HG02678 (cell line): ENCODE measurements at regions not wholly inside any gene's neighbourhood (a gene's known extent, or its start where the extent isn't known, plus 50 kb on each side); places are given as distances from the start of the nearest gene placed in this dataset.

ENCODE experiments used
- ATAC-seq: cut with Tn5 transposase; IDR thresholded peaks from one replicate; pipeline ENCODE4 v1.9.1; 2021; ENCODE audit warnings: mild to moderate bottlenecking, moderate library complexity; ENCODE audit not compliant: unreplicated experiment

DNA sequence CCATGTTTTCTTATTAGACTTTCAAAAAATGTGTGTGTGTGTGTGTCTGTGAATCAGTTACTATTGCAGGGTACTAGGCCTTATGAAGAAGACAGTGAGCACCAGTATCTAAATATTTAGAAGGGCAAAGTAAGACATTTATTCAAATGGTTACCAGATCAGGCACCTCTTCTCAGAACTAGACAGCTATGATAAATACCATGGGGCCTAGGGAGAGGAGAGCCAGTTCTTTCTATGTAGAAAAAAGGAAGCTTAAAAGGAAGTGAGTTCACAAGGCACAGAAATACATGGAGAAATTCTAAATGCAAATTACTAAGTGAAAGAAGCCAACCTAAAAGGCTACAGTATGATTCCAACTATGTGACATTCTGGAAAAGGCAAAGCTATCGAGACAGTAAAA lies 261.3 kb downstream of the SOX11 start:
- no peak for ATAC-seq

DNA sequence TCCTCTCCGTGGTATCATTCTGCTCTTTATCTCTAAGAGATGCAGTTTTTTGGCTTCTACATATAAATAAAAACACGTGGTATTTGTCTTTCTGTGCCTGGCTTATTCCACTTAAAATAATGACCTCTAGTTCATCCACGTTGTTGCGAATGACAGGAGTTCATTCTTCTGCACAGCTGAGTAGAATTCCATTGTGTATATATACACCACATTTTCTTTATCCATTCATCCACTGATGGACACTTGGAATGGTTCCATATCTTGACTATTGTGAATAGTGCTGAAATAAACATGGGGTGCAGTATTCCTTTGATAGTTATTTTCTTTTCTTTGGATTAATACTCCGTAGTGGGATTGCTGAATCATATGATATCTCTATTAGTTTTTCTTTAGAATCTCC lies 262.3 kb downstream of the SOX11 start:
- ATAC-seq, result no peak

DNA sequence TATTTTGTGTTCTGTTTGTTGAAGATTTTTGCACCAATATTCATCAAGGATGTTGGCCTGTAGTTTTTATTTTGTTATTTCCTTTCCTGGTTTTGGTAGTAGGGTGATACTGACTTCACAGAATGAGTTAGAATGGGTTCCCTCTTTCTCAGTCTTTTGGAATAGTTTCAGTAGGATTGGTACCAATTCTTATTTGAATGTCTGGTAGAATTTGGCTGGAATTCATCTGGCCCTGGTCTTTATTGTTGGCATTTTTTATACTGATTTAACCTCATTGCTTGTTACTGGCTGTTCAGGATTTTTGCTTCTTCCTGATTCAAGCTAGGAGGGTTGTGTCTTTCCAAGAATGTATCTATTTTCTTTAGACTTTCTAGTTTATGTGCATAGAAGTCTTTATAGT lies 263.7 kb downstream of the SOX11 start:
- ATAC-seq, result no peak

DNA sequence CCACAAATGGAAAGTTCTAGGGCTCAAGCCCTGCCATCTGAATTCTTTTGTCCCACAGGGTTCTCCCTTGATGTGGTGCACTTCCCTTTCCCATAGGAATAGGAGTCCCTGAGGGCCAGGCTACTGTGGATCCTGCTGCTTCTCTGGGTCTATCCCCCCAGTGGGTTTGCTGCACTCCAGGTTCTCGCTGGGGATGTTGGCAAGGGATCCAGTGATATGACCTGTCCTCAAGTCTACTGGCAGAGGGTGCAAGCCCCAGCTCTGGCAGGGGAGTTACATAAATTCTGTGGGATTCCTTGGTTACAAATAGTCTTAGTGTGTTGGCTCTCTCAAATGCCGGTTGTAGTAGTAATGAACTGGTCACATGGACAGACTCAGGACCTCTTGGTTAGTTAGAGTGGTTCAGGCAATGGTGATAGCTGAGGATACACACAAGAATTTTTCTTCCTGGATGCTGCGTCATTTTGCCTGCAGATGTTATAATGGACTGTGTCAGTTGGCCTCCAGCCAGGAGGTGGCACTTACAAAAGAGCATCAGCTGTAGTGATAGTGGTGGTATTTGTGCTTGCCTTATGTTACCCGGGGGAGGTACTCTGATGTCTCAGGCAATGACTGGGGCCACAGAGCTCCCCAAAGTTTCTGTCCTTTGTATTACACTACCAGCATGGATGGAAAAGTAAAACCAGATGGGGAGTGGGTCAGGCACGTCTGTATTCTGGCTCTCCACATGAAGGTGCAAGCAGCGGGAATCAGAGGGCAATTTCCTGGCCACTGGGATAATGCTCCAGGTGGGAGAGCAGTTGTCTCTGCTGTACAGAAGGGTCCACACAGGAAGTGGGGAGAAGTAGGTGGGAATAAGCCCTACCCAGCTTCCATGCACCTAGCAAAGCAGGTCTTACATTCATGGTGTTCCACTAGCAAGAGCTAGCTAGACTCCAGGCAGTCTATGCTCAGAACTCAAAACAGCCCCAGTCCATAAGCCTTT lies 267.9 kb downstream of the SOX11 start:
- no peak for ATAC-seq

DNA sequence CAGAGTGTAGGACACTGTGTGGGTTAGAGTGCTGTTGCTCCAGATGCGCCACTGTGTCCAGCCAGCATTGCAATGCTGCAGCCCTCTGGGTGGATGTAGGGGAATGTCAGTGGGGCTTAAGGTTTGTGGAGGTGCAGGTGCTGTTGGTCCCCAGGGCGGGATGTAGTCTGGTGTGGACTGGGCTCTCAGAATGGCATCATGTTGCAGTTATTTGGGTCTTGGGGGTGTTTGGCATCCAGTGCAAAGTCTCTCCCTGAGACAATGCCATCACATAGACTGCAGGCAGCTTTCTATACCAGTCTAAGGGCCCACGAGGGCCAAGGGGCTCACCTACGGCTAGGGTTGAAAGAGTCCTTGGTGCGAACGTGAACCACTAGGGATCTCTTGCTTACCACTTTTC lies 275.3 kb downstream of the SOX11 start:
- no peak for ATAC-seq

DNA sequence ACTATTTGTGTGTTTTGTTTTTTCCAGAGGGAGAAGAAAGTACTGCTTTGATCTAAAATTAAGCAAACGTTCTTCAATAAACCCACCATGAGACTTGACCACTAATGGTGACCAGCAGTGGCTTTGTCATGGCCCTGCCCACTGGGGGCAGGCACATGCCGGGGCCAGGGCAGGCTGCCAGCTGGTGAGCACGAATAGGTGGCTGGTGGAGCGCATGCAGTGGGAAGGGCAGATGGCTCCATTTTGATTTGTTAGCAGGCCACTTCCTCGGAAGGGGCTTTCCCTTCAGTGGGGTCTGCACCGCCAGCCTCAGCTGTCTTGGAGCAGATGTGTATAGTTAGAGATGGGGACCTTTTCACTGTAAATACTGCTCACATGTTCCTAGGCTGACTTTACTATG lies 277.1 kb downstream of the SOX11 start:
- ATAC-seq, result no peak

DNA sequence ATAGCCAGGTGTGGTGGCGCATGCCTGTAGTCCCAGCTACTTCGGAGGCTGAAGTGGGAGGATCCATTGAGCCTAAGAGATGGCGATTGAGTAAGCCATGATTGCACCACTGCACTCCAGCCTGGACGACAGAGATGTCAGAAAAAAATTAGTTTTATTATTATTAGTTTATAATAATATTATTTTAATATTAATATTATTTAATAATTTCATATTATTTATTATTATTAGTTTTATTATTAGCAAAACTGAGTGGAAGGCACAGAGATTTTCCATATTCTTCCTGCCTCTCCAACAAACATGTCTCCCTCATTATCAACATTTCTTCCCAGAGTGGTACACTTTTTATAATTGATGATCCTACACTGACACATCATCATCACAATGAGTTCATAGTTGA lies 278.2 kb downstream of the SOX11 start:
- ATAC-seq, result no peak

DNA sequence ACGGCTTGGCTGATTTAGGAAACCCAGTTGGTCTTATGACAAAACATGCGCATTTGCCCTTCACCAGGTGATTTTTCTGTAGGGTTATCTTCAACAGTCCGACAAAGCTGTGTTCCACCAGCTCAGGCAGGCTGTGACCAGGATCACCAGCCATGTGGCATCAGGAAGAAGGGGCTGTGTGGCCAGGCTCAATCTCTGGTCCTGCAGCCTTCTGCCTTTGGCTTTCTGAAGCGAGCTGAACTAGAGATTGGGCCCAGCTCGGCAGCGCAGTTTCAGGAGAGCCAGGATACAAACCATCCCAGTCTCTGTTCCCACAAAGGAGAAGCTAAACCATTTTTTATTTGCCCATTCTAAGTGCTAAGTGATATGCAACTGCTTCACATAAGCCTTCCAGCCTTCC lies 282.3 kb downstream of the SOX11 start:
- ATAC-seq, result no peak

DNA sequence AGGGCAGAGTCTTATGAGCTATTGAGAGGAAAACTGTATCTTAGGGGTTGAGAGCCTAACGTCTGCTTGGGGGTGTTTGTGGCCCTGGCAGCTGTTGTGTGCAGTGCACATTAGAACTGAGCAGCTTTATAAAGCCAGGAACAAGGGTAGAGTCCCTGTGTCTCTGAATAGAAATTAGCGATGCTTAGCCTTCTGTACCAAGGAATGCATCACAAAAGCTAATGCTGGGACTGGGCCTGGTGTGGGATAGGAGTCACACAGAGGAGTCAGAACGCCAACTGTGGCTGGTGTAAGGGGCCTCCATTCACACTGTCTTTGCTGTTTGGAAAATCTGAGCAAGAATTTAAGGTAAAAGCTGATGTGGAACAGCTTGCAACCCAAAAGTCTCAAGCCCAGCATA lies 283.2 kb downstream of the SOX11 start:
- no peak for ATAC-seq

DNA sequence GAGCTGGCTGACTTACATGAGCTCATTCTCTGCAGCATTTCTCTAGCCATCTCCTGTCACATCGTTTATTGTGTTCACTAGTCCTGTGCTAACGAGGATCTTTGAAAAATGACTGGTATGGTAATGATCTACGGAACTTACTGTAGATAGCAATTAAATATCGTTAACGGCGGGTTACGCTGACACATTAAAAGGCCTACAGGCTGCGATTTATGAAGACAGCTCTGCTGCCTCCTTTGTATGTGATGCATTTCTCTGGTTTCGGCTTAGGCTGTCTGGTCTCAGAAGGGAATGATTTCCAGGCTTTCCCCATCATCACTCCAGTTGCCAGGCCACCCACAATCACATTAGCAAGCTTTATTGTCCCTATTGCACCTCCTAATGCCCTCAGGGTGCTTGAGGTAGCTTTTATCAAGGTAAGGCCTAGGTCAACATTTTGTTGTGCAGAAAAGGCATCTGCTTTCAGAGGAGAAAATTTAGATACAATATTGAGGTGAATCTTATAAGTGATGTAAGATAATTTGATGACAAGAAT lies 284.4 kb downstream of the SOX11 start:
- ATAC-seq, result no peak

DNA sequence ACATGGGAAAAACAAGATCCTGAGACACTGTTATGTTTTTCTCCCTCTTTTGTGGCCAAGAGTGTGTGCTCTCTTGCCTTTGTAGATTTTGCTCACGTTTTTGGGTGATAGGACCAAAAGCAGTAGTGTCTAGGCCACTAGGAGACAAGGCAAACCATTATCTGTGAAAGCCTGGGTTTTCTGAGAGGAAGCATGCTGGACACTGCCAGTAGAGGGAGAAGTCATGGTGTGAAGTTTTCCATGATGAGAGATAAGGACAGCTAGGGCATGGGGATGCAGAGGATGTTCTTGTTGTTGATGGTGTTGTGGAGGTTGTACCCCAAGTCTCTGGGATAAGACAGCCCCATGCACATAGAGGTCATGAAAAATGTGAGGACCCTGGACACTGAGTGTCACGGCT lies 285.3 kb downstream of the SOX11 start:
- no peak for ATAC-seq

DNA sequence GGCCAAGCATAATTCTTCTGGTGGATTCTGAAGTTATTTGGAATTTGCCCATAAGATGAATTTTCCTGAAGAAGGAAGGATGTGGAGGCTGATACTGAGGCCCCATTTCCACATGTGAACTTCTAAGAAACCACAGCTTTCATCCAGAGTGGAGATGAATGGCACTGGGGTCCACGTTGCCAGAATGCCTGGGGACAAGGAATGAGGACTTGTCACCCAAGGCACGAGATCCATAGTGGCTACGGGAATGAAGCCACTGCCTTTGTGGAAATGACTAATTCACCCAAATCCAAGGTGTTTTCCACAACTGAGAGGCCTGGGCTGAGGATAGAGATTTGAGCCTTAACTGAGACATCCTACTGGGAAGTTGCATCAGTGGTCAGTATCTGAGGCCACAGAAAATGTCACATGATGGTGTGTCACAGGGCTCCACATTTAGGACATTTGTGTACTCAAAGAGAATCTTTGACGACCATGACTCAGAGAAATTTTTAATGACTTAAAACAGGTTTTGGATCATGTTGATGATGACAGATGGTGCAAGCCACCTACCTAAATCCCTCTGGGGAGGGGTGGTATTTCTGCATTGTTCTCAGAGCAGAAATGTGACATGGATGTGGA lies 286.1 kb downstream of the SOX11 start:
- no peak for ATAC-seq

DNA sequence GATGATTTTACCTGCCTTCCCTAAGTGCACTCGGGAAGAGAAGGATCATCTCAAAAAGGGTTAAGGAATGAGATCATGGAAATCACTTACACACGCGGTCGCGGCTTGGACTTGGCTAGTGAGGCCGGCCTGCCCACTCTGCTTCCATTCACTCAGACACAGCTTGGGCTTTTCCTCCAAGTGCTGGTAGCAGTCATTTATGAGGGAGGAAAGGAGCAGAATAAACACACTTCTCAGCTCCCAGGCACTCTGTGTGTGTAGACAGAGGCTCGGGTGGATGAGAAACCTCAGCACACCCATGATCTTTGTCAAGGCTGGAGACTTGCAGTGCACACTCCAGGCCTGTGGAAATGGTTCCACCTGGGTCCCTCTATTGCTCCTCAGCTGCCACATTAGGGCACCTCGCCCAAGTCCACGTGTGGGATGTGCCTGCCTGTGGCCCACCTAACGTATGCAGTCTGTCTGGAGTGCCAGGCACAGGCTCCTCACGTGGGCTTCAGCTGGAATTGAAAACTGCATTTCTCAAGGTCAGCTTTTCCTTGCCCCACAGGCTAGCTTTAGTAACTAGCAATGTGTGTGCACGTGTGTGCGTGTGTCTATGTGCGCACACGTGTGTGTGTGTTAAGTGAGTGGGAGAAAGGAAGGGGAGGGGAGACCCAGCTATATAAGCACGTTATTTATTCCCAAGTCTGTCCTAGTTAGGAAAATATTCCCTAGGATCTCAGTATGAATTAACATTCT lies 288.4 kb downstream of the SOX11 start:
- ATAC-seq, result no peak

DNA sequence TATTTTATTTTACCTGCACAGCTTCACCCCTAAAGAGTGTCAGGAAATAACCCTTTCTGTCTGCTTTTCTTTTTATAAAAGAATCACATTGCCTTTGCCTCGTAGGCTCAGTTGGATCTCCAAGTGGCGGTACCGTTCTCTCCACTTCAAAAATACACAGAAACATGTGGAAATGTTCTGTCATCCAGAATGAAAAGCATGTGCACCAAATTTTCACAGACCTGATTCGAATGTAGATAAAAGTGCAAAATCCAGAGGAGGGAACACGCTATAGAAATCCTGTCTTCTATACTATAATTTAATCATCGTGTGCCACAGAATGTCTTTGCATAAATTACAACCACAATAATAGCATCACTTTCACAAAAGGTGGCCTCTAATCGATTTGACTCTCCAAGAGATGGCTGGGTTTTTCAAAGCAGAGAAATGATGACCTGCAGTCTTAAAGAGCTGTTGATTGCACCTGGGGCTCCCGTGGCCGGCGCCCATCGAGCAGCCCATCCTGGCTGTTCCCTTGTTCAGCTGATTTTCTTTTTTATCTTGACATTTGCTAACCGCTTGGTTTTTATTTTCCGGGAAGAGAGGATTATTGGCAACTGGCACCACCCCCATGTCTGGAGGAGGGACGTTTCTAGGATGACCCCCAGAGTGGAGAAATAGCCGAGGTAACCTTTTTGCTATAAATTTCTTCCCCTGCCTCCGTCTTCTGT lies 290.2 kb downstream of the SOX11 start:
- ATAC-seq, result no peak

DNA sequence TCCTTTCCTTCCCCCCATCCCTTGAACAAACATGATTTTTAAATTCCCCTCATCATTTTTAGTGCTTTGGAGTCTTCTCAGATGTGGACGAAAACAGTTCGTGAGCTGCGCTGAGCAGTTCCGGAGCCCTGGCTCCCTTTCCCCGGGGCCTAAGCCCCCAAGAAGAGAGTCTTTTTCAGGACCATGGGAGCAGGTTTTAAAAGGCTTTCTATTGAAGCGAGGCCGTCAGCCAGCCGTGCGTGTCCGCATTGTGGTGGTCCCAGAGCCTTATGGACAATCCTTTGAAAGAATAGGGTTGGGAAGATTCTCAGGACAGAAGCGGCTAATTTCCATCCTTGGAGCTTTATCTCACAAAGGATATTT lies 290.7 kb downstream of the SOX11 start:
- no peak for ATAC-seq

DNA sequence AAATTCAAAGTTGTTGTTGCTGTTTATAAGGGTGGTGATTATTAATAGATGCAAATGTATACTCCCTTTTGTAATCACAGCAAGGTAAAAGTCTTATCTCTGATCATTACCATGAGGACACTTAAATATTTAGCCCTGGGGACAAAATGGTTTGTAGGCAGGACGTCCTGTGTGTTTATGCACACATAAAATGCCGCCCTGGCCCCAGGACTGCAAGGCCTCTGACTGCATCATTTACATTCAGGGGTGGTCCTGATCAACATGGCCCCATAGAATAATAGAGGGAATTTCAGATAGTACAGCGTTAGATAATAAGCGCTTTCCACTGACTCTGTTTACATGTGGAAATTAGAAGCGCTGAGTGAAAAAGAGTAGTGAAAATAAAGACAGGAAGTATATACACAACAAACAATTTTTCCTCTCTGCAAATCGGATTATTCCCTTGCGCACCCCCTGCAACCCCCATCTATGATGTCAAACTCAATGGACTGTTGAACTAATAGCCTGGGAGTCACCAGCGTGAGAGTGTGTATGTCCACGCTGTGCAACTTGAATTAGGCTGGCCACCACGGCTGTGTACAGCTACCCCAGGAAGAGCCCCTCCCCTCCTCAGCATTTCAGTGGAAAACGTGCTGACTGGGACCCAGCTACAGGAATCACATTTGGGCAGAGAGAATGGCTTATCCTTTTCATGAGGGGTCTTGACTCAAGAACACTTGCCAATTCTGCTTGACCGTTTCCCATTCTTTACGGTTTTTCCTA lies 291.5 kb downstream of the SOX11 start:
- no peak for ATAC-seq

DNA sequence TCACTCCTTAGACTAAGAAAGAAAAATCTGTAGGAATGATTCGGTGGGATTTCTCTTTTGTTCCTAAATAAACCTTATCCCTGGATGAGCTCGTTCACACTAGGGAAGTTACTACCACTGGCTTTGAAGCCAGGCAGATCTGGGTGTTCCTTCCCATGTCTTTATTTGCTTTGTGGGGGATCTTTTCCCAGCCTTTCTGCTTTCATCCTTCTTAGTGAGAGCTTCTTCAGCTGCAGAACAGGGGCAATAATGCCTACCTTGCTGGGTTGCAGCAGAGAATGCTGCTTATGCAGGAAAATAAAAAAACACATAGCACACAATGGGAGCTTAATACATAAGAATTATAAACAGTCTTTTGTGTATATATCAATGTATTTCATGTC lies 292.1 kb downstream of the SOX11 start:
- ATAC-seq, result no peak

DNA sequence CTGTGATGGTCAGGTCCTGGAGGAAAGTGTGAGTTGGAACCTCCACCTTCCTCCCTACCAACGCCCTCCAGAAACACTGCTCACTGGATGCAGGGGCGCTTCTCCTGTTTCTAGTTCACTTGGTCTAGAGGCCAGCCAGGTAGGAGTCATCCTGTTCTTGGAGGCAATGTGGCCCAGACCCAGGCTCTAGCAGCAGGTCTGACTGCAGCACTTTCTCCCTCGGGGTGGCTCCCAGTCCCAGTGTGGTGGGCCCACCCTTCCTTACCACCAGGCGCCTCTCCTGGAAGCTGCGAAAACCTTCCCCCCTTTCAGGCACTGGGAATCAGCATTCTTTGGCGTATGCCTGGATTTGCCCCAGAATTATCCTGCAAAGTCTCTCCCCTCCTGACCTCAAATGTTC lies 292.8 kb downstream of the SOX11 start:
- ATAC-seq, result no peak

DNA sequence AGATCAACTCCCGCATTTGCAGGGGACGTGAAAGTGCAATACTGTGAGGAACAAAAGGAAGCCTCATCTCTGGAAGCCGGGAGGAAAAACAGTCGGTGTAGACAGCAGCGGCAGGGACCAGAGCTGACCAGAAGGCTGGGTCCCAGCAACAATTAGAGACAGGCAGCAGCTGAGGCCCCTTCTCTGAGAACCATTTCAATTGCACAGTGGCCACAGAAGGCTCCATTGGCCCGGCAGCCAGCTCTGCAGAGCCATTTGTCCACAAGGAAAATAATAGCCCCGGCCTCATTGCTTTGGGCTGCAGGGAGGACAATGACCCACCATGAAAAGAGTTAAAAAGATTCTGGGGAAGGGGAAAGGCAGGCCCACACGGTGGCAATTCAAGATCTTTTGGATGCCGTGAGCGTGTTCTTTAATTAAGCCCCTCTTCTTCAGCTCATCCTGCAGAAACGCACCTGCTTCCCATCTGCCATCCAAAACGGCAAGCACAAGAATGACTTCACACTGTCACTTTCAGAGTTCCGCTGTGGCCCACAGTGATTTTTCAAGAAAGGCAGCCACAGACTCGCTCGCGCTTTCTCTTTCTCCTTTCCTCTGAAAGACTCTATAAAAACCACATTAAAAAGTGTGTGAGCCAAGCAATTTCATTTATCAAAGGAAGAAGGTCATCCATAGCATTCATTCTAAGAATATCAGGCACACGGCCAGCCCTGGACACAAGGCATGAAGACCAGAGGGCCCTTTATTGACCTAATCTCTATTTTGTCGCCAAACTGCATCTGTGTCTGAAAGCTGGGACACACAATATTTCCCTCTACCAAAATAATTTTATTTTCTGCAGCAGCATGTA lies 293.6 kb downstream of the SOX11 start:
- ATAC-seq, result no peak
